ENCODE measurements at regions not wholly inside any gene's neighbourhood (a gene's known extent, or its start where the extent isn't known, plus 50 kb on each side); places are given as distances from the start of the nearest gene placed in this dataset.
"Not testable (repeated sequence)": the region's sequence is repeated elsewhere in the genome, so short reads cannot be mapped to it uniquely, and the experiment has no call there.

GRCh38 chrX:39050427-39050826 lies 249.2 kb downstream of the MID1IP1 start:
- no peak for DNase-seq

GRCh38 chrX:39052751-39053150 lies 251.5 kb downstream of the MID1IP1 start:
- DNase-seq: no peak

- no peak for DNase-seq
These were observed 257.5 kb downstream of the MID1IP1 start for GRCh38 chrX:39058724-39059123.

GRCh38 chrX:39059866-39060265 lies 258.6 kb downstream of the MID1IP1 start:
- no peak for DNase-seq

- peak; percentile 71 to 74 for DNase-seq
These were observed 261.8 kb downstream of the MID1IP1 start for GRCh38 chrX:39063037-39063436.

- DNase-seq: no peak
These were observed 262.4 kb downstream of the MID1IP1 start for GRCh38 chrX:39063702-39064101.

GRCh38 chrX:39065051-39065871 lies 264.0 kb downstream of the MID1IP1 start:
- DNase-seq: no peak

GRCh38 chrX:39067866-39068265 lies 266.6 kb downstream of the MID1IP1 start:
- DNase-seq: no peak

- DNase-seq: not testable (repeated sequence)
These were observed 267.4 kb downstream of the MID1IP1 start for GRCh38 chrX:39068634-39069033.

- no peak for DNase-seq
These were observed 268.8 kb downstream of the MID1IP1 start for GRCh38 chrX:39070009-39070408.

GRCh38 chrX:39073131-39073530 lies 271.9 kb downstream of the MID1IP1 start:
- DNase-seq: no peak

- DNase-seq: no peak
These were observed 295.3 kb downstream of the MID1IP1 start for GRCh38 chrX:39096599-39096998.

- DNase-seq: no peak
These were observed 303.5 kb downstream of the MID1IP1 start for GRCh38 chrX:39104745-39105144.

GRCh38 chrX:39112143-39112542 lies 310.9 kb downstream of the MID1IP1 start:
- no peak for DNase-seq

GRCh38 chrX:39115166-39115565 lies 313.9 kb downstream of the MID1IP1 start:
- no peak for DNase-seq

GRCh38 chrX:39117101-39117500 lies 315.8 kb downstream of the MID1IP1 start:
- no peak for DNase-seq

GRCh38 chrX:39121903-39122302 lies 320.6 kb downstream of the MID1IP1 start:
- DNase-seq: no peak

GRCh38 chrX:39125834-39126233 lies 324.6 kb downstream of the MID1IP1 start:
- no peak for DNase-seq

GRCh38 chrX:39133971-39134370 lies 332.7 kb downstream of the MID1IP1 start:
- DNase-seq: peak in 1 of 2 experiments; percentile 14

- DNase-seq: no peak
These were observed 336.2 kb downstream of the MID1IP1 start for GRCh38 chrX:39137363-39137954.

GRCh38 chrX:39140581-39140980 lies 339.3 kb downstream of the MID1IP1 start:
- no peak for DNase-seq

- DNase-seq: peak; percentile 49 to 66
These were observed 343.1 kb downstream of the MID1IP1 start for GRCh38 chrX:39144323-39144722.

- peak; percentile 53 to 58 for DNase-seq
These were observed 343.7 kb downstream of the MID1IP1 start for GRCh38 chrX:39144956-39145355.

- DNase-seq: no peak
These were observed 344.6 kb downstream of the MID1IP1 start for GRCh38 chrX:39145859-39146258.

- DNase-seq: peak; percentile 33 to 53
These were observed 348.5 kb downstream of the MID1IP1 start for GRCh38 chrX:39149761-39150160.

Measured in AML-193 (cell line).